ENCODE measurements at regions not wholly inside any gene's neighbourhood (a gene's known extent, or its start where the extent isn't known, plus 50 kb on each side); places are given as distances from the start of the nearest gene placed in this dataset.

DNA sequence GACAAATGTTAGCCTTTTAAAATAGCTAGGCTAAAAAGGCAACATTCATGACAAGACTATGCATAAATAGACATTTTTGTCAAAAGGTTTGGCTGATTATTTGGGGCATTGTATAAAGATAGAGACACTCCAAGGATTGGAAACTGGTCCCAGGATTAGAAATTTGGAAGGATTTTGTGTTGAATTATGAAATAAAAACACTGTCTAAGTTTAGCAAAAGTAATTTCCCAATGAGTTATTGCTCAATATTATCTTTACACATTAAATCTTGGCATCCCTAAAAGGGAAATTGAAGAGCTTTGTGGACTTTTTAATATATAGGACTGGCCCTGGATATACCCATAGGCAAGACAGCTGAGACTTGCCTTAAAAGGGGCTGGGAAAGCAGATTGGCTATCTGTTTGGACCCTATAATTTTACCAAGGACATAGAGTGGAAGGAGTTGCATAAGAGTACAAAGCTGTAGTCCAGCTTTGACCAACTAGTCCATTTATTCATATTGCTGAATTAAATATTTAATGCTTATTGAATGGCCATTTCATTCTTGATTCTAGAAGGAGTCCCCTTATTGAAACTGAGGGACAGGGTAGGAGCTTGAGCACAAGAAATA, 382.7 kb downstream of the METTL15 start:
- Mint-ChIP-seq H3K4me3 (ENCODE audit: low read depth) (no peak overlapping the region), H3K36me3 (ENCODE audit: low read depth) (no peaks in the 10 kb centered on the region), H3K27me3 (ENCODE audit: low read depth) (no peaks in the 10 kb centered on the region), H3K27ac (no peak overlapping the region), H3K9me3 (no peaks in the 10 kb centered on the region), H3K4me1 (ENCODE audit: low read depth) (no peaks in the 10 kb centered on the region)
- DNase-seq (ENCODE audit: low spot score), result no peak
- intact Hi-C loops (cut with micrococcal nuclease), result no loop called here

DNA sequence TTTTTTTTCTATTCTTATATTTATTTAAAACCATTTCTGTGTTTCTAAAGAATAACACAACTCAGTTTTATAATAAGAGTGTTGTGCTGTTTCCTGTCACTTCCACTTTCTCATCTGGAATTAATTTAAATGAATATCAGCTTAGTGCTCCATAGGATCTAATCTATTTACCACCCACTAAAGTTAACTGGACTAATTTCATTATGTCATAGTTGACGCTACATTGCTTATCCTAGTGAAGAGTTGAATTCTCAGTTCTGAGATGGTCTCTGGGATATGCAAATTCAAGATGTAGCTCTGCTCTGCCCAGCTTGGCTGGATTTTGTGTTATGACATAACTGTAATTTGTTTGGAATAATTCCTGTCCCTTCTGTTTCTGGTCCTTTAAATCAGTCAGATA, 380.1 kb downstream of the METTL15 start:
- intact Hi-C loops (cut with micrococcal nuclease), result no loop called here
- Mint-ChIP-seq H3K9me3 (no peaks in the 10 kb centered on the region), H3K27ac (no peak overlapping the region)

DNA sequence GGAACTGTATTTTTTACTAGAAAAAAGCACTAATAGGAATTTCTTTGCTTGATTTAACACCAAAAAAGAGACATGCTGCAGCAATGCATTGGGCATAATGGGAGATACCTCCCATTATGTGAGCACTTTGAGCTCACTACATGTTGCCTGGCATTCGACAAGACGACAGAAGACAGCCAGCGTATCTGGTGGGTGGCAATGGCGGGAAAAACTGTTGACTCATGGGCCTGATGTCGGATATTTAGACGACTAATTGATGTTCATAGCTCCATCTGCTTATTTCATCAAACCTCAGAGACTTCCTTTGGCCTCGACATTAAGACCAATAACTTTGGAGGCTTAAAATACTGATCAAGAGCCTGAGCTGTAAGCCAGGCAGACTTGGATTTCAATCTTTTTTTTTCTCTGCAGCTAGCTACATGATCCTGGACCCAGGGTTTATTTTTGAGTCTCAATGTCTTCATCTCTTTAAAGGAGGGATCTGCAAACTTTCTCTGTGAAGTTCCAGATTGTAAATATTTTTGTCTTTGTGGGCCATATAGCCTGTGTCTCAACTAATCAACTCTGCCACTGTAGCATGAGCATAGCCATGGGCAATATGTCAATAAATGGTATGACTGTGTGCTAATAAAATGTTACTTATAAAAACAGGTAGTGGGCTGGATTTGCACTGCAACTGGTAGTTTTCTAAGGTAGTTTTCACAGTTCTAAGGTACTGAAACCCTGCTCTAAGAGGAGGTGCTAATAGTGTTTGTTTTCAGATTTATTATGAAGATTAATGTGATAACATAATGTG, 375.1 kb downstream of the METTL15 start:
- H3K27ac Mint-ChIP-seq, result no peak overlapping the region
- no peaks in the 10 kb centered on the region for H3K27me3 Mint-ChIP-seq (ENCODE audit: low read depth)
- no peaks in the 10 kb centered on the region for H3K36me3 Mint-ChIP-seq (ENCODE audit: low read depth)
- intact Hi-C loops (cut with micrococcal nuclease), result no loop called here
- no peaks in the 10 kb centered on the region for H3K9me3 Mint-ChIP-seq
- H3K4me3 Mint-ChIP-seq (ENCODE audit: low read depth), result no peak overlapping the region
- no peaks in the 10 kb centered on the region for H3K4me1 Mint-ChIP-seq (ENCODE audit: low read depth)
- no peak for DNase-seq (ENCODE audit: low spot score)

More for the DNA sequence above, 380.1 kb downstream of the METTL15 start:
- Mint-ChIP-seq H3K4me3 (ENCODE audit: low read depth) (no peak overlapping the region), H3K36me3 (ENCODE audit: low read depth) (no peaks in the 10 kb centered on the region), H3K4me1 (ENCODE audit: low read depth) (no peaks in the 10 kb centered on the region), H3K27me3 (ENCODE audit: low read depth) (no peaks in the 10 kb centered on the region)
- DNase-seq (ENCODE audit: low spot score), result no peak

DNA sequence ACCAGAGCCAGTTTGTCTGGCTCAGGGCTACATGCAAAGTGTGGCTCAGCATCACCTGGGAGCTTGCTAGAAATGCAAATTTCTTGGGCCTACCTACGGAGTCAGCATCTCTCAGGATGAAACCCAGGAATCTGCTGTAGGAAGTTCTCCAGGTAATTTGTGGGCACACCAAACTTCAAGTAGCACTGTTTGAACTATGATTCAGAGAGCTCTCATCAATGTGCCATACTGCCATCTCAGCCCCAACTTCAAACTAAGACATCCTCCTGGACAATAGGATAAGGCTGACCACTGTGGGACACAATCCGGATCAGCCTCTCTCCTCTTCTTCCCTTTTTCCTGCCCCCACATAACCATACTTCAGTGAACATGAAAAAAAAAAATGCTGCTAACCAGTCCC, 374.5 kb downstream of the METTL15 start:
- Mint-ChIP-seq H3K27ac (no peak overlapping the region), H3K4me1 (ENCODE audit: low read depth) (no peaks in the 10 kb centered on the region), H3K36me3 (ENCODE audit: low read depth) (no peaks in the 10 kb centered on the region), H3K9me3 (no peaks in the 10 kb centered on the region), H3K4me3 (ENCODE audit: low read depth) (no peak overlapping the region), H3K27me3 (ENCODE audit: low read depth) (no peaks in the 10 kb centered on the region)
- DNase-seq (ENCODE audit: low spot score), result no peak
- intact Hi-C loops (cut with micrococcal nuclease), result no loop called here

DNA sequence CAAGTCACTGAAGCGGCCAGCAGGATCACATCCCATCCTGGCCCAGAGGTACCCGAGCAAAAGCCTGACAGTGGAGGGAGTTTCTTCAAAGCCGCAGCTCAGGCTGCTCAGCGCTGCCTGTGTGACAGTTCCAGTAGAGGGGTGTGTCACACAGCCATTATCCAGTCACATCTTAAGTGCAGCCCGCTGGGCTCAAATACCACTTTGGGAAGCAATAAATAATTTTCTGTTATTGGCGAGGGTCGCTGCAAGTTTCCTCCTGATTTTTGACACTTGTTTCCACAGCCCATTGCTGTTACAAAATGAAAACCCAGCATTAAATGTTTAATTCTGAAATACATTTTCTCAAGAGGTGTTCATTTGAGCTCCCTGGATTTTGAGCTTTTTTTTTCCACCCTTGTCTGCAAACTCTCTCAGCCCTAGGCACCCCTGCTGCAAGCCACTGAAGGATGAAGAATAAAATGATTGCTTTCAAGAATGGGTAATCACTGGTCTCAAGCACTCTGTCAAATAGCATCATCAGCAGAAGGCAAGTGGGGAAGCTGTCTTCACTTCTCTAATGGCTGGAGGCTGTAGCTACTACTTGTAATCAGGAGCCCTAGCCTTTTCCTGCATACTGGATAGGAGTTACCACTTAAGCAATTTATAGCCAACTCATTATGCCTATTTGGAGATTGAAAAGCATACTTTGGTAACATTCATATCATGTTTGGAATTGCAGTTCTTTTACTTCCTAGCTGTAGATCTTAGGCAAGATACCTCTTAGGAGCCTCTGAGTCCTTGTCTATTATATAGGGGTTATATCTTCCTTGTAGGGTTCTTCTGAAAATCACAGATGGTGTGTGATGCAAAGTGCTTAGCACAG, 373.7 kb downstream of the METTL15 start:
- H3K27ac Mint-ChIP-seq, result no peak overlapping the region
- no peaks in the 10 kb centered on the region for H3K4me1 Mint-ChIP-seq (ENCODE audit: low read depth)
- H3K4me3 Mint-ChIP-seq (ENCODE audit: low read depth), result no peak overlapping the region
- no peak for DNase-seq (ENCODE audit: low spot score)
- no peaks in the 10 kb centered on the region for H3K27me3 Mint-ChIP-seq (ENCODE audit: low read depth)
- intact Hi-C loops (cut with micrococcal nuclease), result no loop called here
- no peaks in the 10 kb centered on the region for H3K36me3 Mint-ChIP-seq (ENCODE audit: low read depth)
- no peaks in the 10 kb centered on the region for H3K9me3 Mint-ChIP-seq

DNA sequence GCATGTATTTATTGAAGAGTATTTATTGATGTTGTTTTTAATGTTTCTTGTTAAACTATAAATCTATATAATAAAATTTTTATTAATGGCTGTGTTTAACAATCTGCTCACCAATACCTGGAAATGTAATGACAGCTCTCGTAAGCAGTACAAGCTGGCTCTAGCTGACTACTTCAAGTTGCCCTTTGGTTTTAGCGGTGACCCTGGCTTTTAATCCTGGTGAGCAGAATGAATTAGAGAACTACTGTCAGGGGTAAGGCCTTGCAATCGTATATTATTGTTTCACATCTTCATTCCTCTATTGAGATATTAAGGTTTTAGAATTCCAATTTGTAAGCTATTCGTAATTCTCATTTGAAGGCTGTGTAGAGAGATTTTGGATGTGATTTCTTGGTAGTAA, 372.2 kb downstream of the METTL15 start:
- Mint-ChIP-seq H3K36me3 (ENCODE audit: low read depth) (no peaks in the 10 kb centered on the region), H3K9me3 (no peaks in the 10 kb centered on the region), H3K27me3 (ENCODE audit: low read depth) (no peaks in the 10 kb centered on the region), H3K4me1 (ENCODE audit: low read depth) (no peaks in the 10 kb centered on the region), H3K4me3 (ENCODE audit: low read depth) (no peak overlapping the region), H3K27ac (no peak overlapping the region)
- intact Hi-C loops (cut with micrococcal nuclease), result no loop called here
- no peak for DNase-seq (ENCODE audit: low spot score)

DNA sequence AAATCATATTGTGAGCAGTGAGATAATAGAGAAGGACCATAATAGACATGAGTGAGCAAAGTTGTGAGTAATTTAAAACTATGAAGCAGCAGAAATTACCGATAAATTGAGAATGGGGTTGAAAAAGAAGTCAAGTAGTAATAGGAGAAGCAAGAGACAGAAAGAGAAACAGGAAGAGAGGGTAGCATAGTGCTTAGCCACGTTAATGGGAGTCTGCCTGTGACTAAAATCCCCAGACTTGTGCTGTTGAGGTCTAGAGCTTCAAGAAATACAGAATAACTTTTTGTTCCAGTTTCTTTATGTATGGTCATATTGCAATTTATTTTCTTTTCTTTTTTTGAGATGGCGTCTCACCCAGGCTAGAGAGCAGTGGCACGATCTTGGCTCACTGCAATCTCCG, 368.7 kb downstream of the METTL15 start:
- no peak overlapping the region for H3K27ac Mint-ChIP-seq
- no peaks in the 10 kb centered on the region for H3K9me3 Mint-ChIP-seq
- intact Hi-C loops (cut with micrococcal nuclease), result no loop called here
- H3K4me3 Mint-ChIP-seq (ENCODE audit: low read depth), result no peak overlapping the region
- H3K36me3 Mint-ChIP-seq (ENCODE audit: low read depth), result no peaks in the 10 kb centered on the region
- no peaks in the 10 kb centered on the region for H3K4me1 Mint-ChIP-seq (ENCODE audit: low read depth)
- H3K27me3 Mint-ChIP-seq (ENCODE audit: low read depth), result no peaks in the 10 kb centered on the region
- no peak for DNase-seq (ENCODE audit: low spot score)

DNA sequence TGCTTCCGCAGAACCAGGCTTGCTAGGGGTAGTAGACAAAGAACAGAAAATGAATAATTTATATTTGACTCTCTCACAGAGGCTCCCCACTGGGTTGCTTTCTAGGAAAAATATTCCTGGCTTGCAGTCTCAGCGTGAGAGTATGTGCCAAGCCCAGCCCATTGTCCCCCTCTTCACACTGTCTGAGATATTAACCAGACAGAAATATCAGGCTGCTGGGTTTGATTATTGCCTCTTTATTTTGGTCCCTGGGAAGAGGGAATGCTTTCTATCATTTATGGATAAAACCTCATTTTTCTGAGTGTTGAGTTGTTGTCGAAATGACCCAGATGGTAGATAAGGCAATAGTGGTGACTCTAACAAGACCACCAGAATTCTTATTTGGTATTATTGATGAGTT, 367.9 kb downstream of the METTL15 start:
- Mint-ChIP-seq H3K4me1 (ENCODE audit: low read depth) (no peaks in the 10 kb centered on the region), H3K4me3 (ENCODE audit: low read depth) (no peak overlapping the region), H3K27ac (no peak overlapping the region), H3K27me3 (ENCODE audit: low read depth) (no peaks in the 10 kb centered on the region), H3K36me3 (ENCODE audit: low read depth) (no peaks in the 10 kb centered on the region), H3K9me3 (no peaks in the 10 kb centered on the region)
- no peak for DNase-seq (ENCODE audit: low spot score)
- intact Hi-C loops (cut with micrococcal nuclease), result no loop called here

DNA sequence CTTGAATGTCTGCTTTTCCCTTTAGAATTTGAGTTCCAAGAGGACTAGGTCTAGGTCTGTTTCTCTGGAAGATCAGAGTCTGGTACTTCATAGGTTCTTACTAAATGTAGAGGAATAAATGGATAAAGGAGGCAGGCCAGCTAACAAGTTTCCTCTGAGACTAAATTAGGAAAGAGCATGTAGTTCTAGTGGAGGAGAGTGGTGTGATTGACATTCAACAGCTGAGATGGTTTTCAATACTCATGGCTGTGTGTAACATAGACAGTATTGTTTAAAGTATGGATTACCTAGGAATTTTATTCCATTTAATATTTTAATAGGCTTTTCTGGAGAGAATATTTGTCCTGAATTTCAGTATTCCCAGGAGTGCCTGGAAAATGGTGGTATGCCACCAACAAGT, 364.7 kb downstream of the METTL15 start:
- no peaks in the 10 kb centered on the region for H3K36me3 Mint-ChIP-seq (ENCODE audit: low read depth)
- no peak for DNase-seq (ENCODE audit: low spot score)
- no peak overlapping the region for H3K4me3 Mint-ChIP-seq (ENCODE audit: low read depth)
- intact Hi-C loops (cut with micrococcal nuclease), result no loop called here
- H3K27ac Mint-ChIP-seq, result no peak overlapping the region
- no peaks in the 10 kb centered on the region for H3K9me3 Mint-ChIP-seq
- H3K4me1 Mint-ChIP-seq (ENCODE audit: low read depth), result no peaks in the 10 kb centered on the region
- H3K27me3 Mint-ChIP-seq (ENCODE audit: low read depth), result no peaks in the 10 kb centered on the region

DNA sequence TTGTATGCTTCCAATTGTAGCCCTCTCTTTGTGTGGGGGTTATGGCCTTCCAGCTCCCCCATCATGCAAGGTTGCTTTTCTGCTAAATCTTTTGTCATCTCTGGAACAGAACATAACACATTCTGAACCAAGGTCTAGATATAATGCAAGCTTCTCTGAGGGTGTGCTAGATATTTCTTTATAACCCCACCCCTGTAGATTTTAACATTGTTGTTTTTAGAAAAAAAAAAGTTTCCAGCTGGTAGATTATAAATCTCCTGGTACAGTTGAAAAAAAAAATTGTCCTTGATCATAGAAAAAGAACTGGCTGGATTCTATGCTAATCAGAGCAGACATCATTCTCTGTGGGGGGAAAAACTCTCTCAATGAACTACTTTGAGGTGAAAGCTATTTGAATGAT, 363.3 kb downstream of the METTL15 start:
- no peaks in the 10 kb centered on the region for H3K27me3 Mint-ChIP-seq (ENCODE audit: low read depth)
- DNase-seq (ENCODE audit: low spot score), result no peak
- H3K27ac Mint-ChIP-seq, result no peak overlapping the region
- no peaks in the 10 kb centered on the region for H3K36me3 Mint-ChIP-seq (ENCODE audit: low read depth)
- no peaks in the 10 kb centered on the region for H3K4me1 Mint-ChIP-seq (ENCODE audit: low read depth)
- intact Hi-C loops (cut with micrococcal nuclease), result no loop called here
- no peaks in the 10 kb centered on the region for H3K9me3 Mint-ChIP-seq
- no peak overlapping the region for H3K4me3 Mint-ChIP-seq (ENCODE audit: low read depth)

DNA sequence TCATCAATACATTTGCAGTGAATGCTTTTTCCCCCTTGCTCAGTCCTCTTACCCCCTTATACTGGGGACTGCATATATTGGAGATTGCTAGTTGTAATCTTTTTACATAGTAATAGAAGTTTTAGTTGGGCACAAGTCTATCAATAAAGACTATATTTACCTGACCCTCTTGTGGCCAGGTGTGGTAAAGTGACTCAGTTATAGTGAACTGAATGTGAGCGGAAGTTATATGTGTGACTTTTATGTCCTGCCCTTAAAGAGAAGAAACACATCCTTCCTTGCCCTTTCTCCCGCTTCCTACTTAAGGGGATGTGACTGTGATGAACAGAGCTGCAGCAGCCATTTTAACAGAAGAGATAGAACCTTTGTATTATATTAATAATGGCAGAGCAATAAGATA, 362.0 kb downstream of the METTL15 start:
- intact Hi-C loops (cut with micrococcal nuclease), result no loop called here
- no peaks in the 10 kb centered on the region for H3K36me3 Mint-ChIP-seq (ENCODE audit: low read depth)
- no peak for DNase-seq (ENCODE audit: low spot score)
- H3K9me3 Mint-ChIP-seq, result no peaks in the 10 kb centered on the region
- no peak overlapping the region for H3K27ac Mint-ChIP-seq
- no peak overlapping the region for H3K4me3 Mint-ChIP-seq (ENCODE audit: low read depth)
- no peaks in the 10 kb centered on the region for H3K27me3 Mint-ChIP-seq (ENCODE audit: low read depth)
- H3K4me1 Mint-ChIP-seq (ENCODE audit: low read depth), result no peaks in the 10 kb centered on the region

DNA sequence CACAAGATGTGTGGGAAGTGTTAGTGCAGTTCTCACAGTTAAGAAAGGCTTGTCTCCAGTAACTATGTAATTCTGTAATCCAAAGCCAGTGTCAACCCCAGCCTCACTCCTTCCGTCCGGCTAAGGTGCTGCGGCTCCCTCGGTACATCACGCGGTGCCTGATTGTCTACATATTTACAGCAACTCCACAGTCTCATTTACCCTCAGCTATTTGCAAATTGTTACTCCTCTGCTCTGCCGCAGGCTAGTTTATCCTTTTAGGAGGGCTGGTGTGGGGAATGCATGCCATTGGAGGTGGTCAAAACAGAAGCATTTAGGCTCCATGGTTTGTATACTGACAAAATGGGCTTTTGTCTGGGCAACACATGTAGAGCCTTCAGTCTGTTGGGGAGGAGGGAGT, 358.3 kb downstream of the METTL15 start:
- Mint-ChIP-seq H3K9me3 (no peaks in the 10 kb centered on the region), H3K4me1 (ENCODE audit: low read depth) (no peaks in the 10 kb centered on the region), H3K27ac (no peak overlapping the region), H3K4me3 (ENCODE audit: low read depth) (no peak overlapping the region), H3K36me3 (ENCODE audit: low read depth) (no peaks in the 10 kb centered on the region), H3K27me3 (ENCODE audit: low read depth) (no peaks in the 10 kb centered on the region)
- DNase-seq (ENCODE audit: low spot score), result no peak
- intact Hi-C loops (cut with micrococcal nuclease), result no loop called here

DNA sequence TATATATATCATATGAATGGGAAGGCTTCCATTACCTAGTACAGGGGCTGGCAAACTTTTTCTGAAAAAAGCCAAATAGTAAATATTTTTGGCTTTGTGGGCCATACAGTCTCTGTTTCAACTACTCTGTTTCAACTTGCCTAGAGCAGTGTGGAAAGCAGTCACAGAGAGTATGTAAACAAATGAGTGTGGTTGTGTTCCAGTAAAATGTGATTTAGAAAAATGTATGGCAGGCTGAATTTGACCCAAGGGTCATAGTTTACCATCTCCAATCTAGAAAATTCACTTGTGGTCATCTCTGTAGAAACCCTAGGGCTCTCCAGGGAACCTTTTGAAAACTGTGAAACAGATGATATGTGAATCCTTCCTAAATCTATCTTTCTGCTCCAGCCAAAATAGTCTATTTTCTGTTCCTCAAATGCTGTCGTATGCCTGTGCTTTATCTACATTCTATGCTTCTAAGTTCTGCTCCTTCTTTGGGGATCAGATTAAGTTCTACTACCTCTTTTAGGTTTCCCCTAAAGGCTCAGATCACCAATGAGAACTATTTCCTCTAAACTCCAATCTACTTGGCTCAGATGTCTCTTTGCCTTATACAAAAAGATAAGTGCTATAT, 356.2 kb downstream of the METTL15 start:
- no peaks in the 10 kb centered on the region for H3K9me3 Mint-ChIP-seq
- no peaks in the 10 kb centered on the region for H3K27me3 Mint-ChIP-seq (ENCODE audit: low read depth)
- H3K27ac Mint-ChIP-seq, result no peak overlapping the region
- H3K36me3 Mint-ChIP-seq (ENCODE audit: low read depth), result no peaks in the 10 kb centered on the region
- H3K4me1 Mint-ChIP-seq (ENCODE audit: low read depth), result no peaks in the 10 kb centered on the region
- no peak for DNase-seq (ENCODE audit: low spot score)
- no peak overlapping the region for H3K4me3 Mint-ChIP-seq (ENCODE audit: low read depth)
- intact Hi-C loops (cut with micrococcal nuclease), result no loop called here

All from activated T-helper 2 cell treated with anti-CD3 and anti-CD28 coated beads, Interferon-gamma antibody, Interleukin-2, Interleukin-4, amounts not matched to agents 10 μg/mL and 5 μg/mL and 100 μg/mL, durations not matched to agents 14 hours and 24 hours and 36 hours (primary cell).